ENCODE measurements at regions not wholly inside any gene's neighbourhood (a gene's known extent, or its start where the extent isn't known, plus 50 kb on each side); places are given as distances from the start of the nearest gene placed in this dataset.
A peak's percentile ranks its signal among the peaks of the same experiment; 100 is the strongest.

GRCh38 chr5:128895122-128895521, 70.2 kb upstream of the SLC27A6 start:
- DNase-seq (ENCODE audit: low spot score), result no peak

GRCh38 chr5:128896675-128897074, 68.6 kb upstream of the SLC27A6 start:
- no peak for DNase-seq (ENCODE audit: low spot score)

DNA sequence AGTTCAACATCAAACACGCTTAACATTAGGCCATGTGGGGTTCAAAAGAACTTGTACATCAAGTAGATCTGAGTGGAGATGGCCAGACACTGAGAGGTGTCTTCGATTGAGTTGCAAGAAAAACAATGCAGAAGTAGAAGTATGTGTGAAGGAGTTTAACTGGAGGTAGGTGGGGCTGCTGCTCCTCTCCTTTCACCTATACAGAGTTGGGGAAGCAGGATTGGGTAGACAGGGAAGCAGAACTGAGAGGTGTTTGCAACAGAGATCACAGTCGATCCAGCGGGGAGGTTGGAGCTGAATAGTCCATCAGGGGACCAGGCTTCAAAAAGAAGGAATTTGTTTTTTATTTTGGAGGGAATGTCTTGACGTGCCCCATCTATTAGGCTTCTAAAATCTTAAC, 61.7 kb upstream of the SLC27A6 start:
- no peak for DNase-seq (ENCODE audit: low spot score)

DNA sequence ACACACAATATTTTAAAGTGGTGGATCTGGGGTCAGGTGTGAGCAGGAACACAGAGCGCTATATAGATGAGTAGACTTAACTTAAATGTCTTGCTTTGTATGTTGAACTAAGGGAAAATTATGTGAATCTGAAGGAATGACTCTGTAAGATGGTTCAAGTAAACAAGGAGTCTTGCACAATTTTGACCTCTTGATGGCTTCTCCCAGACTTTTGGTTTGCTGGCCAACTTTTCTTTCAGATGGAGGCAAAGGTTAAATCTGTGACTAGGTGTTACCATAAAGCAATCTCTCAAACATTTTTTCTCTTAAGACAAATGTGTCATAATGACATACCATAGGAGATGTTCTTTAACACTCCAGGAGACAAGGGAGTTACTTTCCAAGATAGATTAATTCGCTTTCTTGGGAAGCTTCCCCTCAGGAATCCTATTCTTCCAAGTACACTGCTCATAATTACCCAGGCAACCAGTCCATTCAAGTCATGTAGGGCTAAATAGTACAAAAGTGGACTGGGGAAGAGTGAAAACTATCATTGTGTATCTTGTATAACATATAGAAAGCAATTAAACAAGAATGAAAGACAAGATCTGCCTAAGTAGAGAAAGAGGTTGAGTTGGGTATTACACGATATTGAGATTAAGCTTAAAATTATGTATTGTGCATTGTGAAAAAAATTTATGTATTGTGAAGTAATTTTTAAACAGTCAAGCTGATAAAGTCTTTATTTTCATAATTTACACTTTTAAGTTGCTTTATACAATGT, 60.3 kb upstream of the SLC27A6 start:
- no peak for DNase-seq (ENCODE audit: low spot score)

DNA sequence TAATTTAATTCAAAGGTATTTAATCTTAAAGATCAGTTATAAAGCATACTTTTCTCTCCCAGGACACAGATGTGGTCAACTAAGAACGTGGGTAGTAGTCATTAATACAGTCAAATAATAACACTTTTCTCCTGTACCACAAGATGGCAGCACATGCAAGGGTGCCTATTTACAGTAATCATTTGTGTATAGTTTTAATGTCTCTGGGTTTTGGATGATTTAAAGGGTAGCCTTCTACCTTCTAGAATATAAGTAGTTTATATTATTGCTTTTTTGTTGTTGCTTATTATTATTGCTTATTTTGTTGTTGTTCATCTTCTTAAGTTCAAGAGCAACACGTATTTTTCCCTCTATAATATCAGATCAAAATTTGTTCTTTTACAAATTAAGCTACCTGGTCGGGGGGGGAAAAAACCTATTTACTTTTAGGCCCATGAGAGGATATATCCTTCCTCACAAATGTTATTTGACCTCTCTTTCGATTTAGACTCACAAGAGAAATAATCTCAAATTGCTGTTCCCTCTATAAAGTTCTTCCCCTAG, 59.6 kb upstream of the SLC27A6 start:
- peak; percentile 5 for DNase-seq (ENCODE audit: low spot score)

- no peak for DNase-seq (ENCODE audit: low spot score)
These were observed 51.7 kb upstream of the SLC27A6 start for GRCh38 chr5:128913551-128913950.

Data from HuH-7 (cell line).